Sciatic nerve (tissue), 2 donors: ENCODE measurements at regions not wholly inside any gene's neighbourhood (a gene's known extent, or its start where the extent isn't known, plus 50 kb on each side); places are given as distances from the start of the nearest gene placed in this dataset.
"Not testable (repeated sequence)": the region's sequence is repeated elsewhere in the genome, so short reads cannot be mapped to it uniquely, and the experiment has no call there.

Source experiments
- ATAC-seq: fragments of 200-7000 bp; cut with Tn5 transposase; one replicate; pipeline ENCODE4 v1.9.1; 2020; ENCODE audit warnings: mild to moderate bottlenecking, moderate library complexity
- DNase-seq: peaks from one replicate; pipeline ENCODE4 v3.0.0-alpha.2; 2020; ENCODE audit warnings: low spot score
- intact Hi-C: fragments of 100-400 bp; cut with DNase I; formaldehyde crosslinking; loops from one replicate; pipeline ENCODE4 v1.14.2; 2022
- donor health status: DM: no; HTN: no; CAD: no.
- donor health status: DM: no; HTN: no; CAD: no.

- DNase-seq (no peak), ATAC-seq (no peak)
- intact Hi-C loops, result no loop called here
Observed at GRCh38 chr13:46498650-46499049, 54.3 kb upstream of the LRCH1 start.

- DNase-seq, result no peak
- intact Hi-C loops, result no loop called here
- no peak for ATAC-seq
Observed at GRCh38 chr13:46496086-46496485, 56.9 kb upstream of the LRCH1 start.

- peak; percentile 61 for ATAC-seq
- no peak for DNase-seq
- intact Hi-C loops, result no loop called here
Observed at GRCh38 chr13:46495651-46496050, 57.3 kb upstream of the LRCH1 start.

DNA sequence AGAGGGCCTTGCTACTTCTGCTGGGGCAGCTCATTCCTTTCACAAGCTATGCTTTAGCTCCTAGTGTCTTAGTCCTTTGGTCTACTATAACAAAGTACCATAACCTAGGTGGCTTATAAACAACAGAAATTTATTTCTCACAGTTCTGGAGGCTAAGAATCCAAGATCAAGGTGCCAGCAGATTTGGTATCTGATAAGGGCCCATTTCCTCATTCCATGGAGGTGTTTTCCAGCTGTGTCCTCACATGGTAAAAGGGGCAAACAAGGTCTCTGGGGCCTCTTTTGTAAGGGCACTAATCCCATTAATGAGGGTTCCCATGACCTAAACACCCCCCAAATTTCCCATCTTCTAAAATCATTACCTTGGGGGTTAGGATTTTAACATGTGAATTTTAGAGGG is 57.9 kb upstream of the LRCH1 start:
- intact Hi-C loops, result no loop called here
- no peak for ATAC-seq

GRCh38 chr13:46492946-46493345 is 60.0 kb upstream of the LRCH1 start:
- DNase-seq (no peak), ATAC-seq (peak; percentile 42)
- intact Hi-C loops, result loop anchor here (5.0 kb wide), 1 partner anchor 229 kb away; no protein-coding TSS in a partner anchor

More for the DNA sequence above, 57.9 kb upstream of the LRCH1 start:
- DNase-seq, result no peak

GRCh38 chr13:46491641-46492040 is 61.3 kb upstream of the LRCH1 start:
- intact Hi-C loops, result loop anchor here (5.0 kb wide), 1 partner anchor 231 kb away; no protein-coding TSS in a partner anchor
- DNase-seq, result no peak
- no peak for ATAC-seq

DNA sequence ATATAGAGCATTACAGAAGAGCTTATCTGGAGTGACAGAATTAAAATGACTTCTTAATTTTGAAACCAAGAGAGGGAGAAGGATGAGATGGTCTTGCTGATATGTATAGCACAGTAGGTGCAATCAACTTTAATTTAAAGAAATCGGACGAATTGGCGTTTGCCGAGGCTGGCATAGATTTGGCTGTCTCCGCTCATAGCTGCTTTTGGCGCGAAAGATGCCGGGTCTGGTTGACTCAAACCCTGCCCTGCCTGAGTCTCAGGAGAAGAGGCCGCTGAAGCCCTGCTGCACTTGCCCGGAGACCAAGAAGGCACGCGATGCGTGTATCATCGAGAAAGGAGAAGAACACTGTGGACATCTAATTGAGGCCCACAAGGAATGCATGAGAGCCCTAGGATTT is 62.3 kb upstream of the LRCH1 start:
- DNase-seq, ATAC-seq: not testable (repeated sequence)
- intact Hi-C loops, result loop anchor here (5.0 kb wide), 1 partner anchor 232 kb away; no protein-coding TSS in a partner anchor

- intact Hi-C loops, result loop anchor here (5.0 kb wide), 1 partner anchor 232 kb away; no protein-coding TSS in a partner anchor
- ATAC-seq, result peak; percentile 48
- DNase-seq, result no peak
Observed at GRCh38 chr13:46490129-46490528, 62.8 kb upstream of the LRCH1 start.

DNA sequence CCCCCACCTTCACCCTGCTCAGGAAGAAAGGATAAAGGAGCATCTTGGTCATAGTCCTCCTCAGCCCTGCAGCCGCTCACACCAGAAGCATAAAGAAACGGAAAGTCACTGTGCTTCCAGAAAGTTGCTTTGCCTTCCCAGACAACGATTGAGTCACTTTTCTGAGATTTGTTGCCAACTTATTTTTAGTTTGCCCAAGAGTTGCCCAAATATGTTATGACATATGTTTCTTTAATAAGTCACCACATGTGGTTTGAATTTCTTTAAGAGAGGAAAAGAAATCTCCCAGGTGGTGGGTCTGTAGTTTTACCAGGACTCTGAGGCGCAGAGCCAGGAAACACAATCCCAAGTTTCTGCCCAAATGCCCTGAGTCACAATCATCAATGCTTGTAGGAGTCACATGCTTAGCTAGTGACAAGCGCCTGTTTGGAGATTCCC is 63.4 kb upstream of the LRCH1 start:
- intact Hi-C loops, result loop anchor here (5.0 kb wide), 1 partner anchor 233 kb away; no protein-coding TSS in a partner anchor
- no peak for DNase-seq
- ATAC-seq, result peak; percentile 72

DNA sequence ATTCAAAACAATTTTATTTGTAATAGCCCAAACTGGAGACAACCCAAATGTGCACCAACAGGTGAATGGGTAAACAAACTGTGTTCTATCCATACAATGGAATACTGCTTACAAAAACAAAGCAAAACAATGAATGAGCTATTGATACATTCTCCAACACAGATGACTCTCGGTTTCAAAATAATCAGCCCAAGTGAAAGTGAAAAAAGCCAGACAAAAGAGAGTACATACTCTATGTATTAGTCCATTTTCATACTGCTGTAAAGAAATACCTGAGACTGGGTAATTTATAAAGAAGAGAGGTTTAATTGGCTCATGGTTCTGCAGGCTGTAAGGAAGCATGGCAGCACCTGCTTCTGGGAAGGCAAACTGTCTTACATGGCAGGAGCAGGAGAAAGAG is 65.2 kb upstream of the LRCH1 start:
- no peak for DNase-seq
- no peak for ATAC-seq
- intact Hi-C loops, result no loop called here

DNA sequence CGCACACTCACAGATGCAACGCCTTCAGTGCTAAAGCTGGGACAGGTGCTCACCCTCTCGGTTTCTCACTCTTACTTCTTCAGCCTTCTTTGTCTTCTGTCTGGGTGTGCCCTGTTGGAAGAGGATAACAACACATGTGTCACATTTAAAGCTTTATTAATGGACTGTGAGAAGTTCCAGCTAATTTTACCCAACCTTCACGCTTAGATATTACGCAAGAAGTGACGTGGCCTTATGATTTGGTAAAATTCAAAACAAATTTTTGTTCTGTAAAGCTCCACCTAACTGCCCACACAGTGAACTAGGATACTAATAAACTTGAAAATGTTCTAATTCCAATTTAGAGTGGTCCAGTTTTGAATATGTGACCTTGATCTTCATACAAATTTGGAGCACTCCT is 66.7 kb upstream of the LRCH1 start:
- no peak for ATAC-seq
- intact Hi-C loops, result no loop called here
- DNase-seq, result no peak

DNA sequence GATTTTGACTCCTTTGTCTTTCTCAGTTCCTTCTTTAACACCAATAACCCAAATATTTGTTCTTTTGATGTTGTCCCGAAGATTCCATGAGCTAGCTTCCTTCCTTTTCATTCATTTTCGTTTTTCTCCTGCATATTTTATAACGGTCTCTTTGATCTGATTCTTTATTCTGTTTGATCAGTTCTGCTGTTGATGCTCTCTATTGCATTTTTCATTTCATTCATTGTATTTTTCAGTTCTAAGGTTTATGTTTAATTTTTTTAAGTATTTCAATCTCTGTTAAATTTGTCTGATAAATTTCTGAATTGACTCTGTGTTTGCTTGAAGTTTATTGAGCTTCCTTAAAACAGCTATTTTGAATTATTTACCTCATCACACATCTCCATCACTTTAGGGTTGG is 68.4 kb upstream of the LRCH1 start:
- ATAC-seq (no peak), DNase-seq (no peak)
- intact Hi-C loops, result no loop called here

- no peak for ATAC-seq
- DNase-seq, result no peak
- intact Hi-C loops, result no loop called here
Observed at GRCh38 chr13:46481166-46481565, 71.8 kb upstream of the LRCH1 start.

DNA sequence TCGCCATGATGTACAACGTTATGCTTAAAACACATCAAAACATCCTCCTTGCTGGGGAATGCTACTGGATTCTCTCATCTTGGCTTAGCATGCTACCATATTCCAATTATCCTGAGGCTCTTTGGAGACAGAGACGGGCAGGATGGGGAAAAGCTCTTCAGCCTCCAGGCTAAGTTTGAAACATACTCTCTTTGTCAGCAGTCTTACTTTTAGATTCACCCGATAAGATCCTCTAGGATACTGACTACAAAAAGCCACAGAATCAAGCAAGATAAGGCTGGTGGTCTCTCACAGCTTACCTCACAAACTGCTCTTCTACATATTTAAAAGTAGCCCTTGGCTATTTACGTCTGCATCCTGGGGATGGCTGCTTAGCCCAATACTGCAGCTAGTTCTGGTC is 72.8 kb upstream of the LRCH1 start:
- DNase-seq (no peak), ATAC-seq (no peak)
- intact Hi-C loops, result no loop called here

- intact Hi-C loops, result no loop called here
- no peak for ATAC-seq
- DNase-seq, result no peak
Observed at GRCh38 chr13:46479691-46480090, 73.3 kb upstream of the LRCH1 start.

GRCh38 chr13:46479283-46479682 is 73.7 kb upstream of the LRCH1 start:
- intact Hi-C loops, result no loop called here
- ATAC-seq (no peak), DNase-seq (no peak)

GRCh38 chr13:46478651-46479050 is 74.3 kb upstream of the LRCH1 start:
- intact Hi-C loops, result no loop called here
- ATAC-seq, result no peak
- DNase-seq, result no peak

- intact Hi-C loops, result no loop called here
Observed at GRCh38 chr13:46476174-46476573, 76.8 kb upstream of the LRCH1 start.

DNA sequence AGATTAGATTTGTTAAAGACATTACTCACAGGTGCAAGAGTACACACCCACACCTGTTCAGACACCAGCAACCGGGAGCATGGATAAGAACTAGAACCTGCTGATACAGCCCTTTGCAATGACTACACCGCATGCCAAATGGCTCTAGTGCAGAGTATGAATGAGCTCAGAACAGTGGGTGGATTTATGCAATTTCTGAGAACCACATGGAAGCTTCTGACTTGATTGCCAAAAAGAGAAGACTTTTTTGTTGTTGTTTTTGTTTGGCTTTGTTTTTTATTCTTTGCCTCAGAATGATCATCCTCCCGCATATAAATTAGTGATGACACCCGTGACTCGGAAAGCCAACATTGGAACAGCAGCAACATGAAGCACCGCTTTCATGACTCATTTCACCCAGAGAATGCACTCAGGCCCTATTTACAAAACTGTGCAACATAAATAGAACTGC is 77.4 kb upstream of the LRCH1 start:
- no peak for DNase-seq
- intact Hi-C loops, result no loop called here
- peak; percentile 67 for ATAC-seq

More at GRCh38 chr13:46476174-46476573, 76.8 kb upstream of the LRCH1 start:
- DNase-seq, result no peak
- no peak for ATAC-seq

GRCh38 chr13:46473806-46474205 is 79.2 kb upstream of the LRCH1 start:
- intact Hi-C loops, result no loop called here
- ATAC-seq (no peak), DNase-seq (no peak)

- no peak for ATAC-seq
- intact Hi-C loops, result no loop called here
- DNase-seq, result no peak
Observed at GRCh38 chr13:46472384-46472783, 80.6 kb upstream of the LRCH1 start.
